ENCODE measurements at regions not wholly inside any gene's neighbourhood (a gene's known extent, or its start where the extent isn't known, plus 50 kb on each side); places are given as distances from the start of the nearest gene placed in this dataset.
"Not testable (repeated sequence)": the region's sequence is repeated elsewhere in the genome, so short reads cannot be mapped to it uniquely, and the experiment has no call there.

DNA sequence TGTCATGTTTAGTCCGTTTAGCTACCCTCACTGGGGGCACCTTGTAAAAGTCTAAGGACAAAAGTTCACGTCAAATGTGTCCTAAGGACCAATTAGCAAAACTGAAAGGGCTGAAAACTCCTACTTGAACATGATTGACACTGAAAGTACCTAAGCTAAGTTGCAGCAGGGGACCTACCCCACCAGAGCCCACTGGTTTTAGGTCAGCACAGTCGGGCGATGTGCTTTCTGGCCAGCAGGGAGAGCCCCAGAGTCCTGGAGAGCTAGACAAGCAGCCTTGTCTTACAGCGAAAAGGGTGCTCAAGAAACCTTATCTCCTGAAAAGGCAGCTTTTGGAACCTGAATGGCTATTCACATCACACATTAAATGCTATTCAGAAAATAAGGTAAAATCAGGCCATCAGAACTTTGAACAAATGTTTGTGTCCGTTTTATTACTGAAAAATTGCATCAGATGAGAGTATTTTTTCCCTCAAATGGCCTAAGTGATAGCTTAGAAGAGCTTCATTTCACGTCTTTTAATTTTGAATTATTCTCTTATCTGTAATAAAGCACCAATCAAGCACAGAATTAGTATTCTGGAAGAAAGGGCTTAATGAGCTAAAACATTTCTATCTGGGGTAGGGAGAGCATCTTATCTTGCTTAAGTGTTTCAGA lies 52.2 kb upstream of the MKI67 start:
- TF ChIP-seq POLR2A (IDR thresholded peaks at IDR 0.05; ENCODE audit: low read depth, low read length) = no peak
- FAIRE-seq = no peak

DNA sequence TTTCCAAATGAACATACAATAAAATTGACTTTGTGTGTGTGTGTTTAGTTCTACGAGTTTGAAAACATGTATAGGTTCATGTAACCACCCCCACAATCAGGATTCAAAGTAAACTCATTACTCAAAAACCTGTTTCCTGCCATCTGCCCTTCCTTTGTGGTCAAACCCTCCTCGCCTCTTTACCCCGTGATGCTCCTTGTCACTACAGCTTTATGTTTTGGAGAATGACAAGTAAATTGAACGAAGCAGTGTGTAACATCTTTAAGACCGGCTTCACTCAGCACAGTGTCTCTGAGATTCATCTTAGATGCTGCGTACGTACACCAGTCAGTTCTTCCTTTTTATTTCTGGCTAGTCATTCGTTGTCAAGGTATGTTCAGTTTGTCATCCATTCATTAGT lies 54.6 kb upstream of the MKI67 start:
- DNase-seq (ENCODE audit: insufficient read length, low spot score) (no peak), FAIRE-seq (no peak)
- TF ChIP-seq POLR2A (IDR thresholded peaks at IDR 0.05; ENCODE audit: low read depth, low read length) = no peak

More for the DNA sequence above, 52.2 kb upstream of the MKI67 start:
- no peak for DNase-seq (ENCODE audit: insufficient read length, low spot score)

DNA sequence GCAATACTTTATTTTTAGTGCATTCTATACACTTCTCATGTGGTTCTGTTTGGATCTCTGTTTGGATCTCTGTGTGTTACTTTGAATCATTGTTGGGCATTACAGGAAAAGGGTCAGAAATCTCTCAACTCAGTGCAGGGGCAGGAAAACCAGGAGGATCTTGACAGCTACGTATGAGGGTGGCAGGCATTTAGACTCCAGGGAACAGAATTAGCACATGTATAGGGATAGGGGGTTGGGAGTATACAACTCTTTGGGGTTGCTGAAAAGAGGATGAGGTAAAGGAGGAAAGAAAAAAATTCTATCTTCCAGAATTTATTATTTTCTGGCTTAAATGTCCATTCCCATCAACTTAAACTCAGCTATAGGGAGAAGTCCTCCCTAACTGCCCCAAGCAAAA lies 59.4 kb upstream of the MKI67 start:
- no peak for TF ChIP-seq POLR2A (IDR thresholded peaks at IDR 0.05; ENCODE audit: low read depth, low read length)
- DNase-seq (ENCODE audit: insufficient read length, low spot score) = no peak
- no peak for FAIRE-seq

DNA sequence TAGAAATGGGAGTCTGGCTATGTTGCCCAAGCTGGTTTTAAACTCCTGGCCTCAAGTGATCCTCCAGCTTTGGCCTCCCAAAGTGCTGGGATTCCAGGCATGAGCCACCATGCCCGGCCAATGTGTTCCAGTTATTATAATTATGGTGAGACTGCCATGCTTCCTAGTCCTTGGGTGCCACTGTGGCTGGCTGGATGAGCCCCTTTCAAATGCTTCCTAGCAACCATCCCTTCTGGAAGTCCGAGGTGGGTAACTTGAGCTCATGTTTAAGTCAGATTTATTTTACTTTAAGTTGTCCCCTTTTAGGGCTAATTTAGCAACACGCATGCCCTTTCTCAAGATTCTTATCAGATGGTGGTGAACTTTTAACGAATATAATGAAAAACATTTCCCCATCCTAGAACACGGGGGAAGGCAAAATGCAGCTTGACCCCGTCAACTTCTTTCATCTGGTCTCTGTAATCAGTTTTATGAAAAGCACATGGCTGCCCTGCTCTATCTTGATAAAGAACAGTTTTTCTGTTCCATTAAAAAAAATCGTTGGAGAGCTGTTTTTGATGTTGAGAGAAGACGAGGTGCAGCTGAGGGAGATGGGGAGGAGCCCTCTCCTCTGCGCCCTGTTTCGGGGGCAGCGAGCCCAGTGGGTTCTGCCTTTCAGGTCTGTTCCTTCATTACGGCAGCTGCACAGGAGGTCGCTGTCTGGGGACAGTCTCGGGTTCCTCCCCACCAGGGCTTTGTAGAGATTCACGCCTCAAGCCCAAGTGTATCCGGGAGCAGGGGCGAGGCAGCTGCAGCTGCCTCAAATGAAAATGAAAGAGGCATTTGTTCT lies 61.0 kb upstream of the MKI67 start:
- FAIRE-seq (no peak), DNase-seq (ENCODE audit: insufficient read length, low spot score) (no peak)
- no peak for TF ChIP-seq POLR2A (IDR thresholded peaks at IDR 0.05; ENCODE audit: low read depth, low read length)

DNA sequence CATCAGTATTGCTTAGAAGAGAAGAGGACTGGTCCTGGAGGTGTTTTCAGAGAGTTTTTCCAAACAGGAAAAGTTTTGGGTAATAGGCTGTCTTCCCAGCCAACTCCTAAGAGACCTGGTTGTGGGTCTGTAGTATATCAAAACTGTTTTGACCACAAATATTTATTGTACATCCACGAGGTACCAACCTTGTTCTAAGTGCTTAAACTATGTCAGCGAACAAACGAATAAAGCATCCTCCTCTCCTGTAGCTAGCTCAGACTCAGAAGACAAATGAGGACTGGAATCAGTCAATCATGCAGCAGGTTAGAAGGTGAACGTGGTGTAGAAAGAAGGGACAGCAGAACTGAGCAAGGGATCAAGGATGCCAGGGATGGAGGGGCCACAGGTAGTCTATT lies 61.6 kb upstream of the MKI67 start:
- no peak for FAIRE-seq
- no peak for DNase-seq (ENCODE audit: insufficient read length, low spot score)
- no peak for TF ChIP-seq POLR2A (IDR thresholded peaks at IDR 0.05; ENCODE audit: low read depth, low read length)

DNA sequence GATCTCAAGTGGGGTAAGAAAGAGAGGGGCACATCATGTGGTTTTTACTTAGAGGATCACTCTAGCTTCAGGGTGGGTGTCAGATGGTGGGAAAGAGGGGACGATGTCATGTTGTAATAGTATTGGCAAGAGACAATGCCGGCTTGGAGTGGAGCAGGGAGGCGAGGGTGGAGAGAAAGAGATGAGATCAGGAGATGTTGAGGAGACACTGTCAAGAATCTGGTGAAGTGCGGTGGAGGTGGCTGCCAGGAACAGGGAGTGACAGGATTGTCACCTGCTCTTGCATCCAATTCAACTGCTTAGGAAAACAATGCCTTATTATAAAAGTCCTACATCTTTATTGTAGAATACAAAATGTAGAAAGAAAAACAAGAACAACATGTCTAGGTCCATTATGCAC lies 63.0 kb upstream of the MKI67 start:
- no peak for TF ChIP-seq POLR2A (IDR thresholded peaks at IDR 0.05; ENCODE audit: low read depth, low read length)
- no peak for FAIRE-seq

DNA sequence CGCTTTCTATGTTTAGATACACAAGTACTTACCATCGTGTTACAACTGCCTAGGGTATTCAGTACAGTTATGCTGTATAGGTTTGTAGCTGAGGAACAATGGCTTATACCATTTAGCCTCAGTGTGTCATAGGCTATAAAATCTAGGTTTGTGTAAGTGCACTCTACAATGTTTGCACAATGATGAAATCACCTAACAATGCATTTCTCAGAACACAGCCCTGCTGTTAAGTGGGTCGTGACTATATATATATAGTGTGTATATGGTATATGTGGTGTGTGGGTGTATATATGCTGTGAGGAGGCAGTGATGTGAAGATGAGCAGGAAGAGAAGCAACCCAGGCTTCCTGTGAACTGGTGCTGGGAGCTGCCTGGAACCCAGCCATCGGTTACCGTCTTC lies 65.6 kb upstream of the MKI67 start:
- no peak for FAIRE-seq
- DNase-seq (ENCODE audit: insufficient read length, low spot score) = no peak
- TF ChIP-seq POLR2A (IDR thresholded peaks at IDR 0.05; ENCODE audit: low read depth, low read length) = no peak

More for the DNA sequence above, 63.0 kb upstream of the MKI67 start:
- no peak for DNase-seq (ENCODE audit: insufficient read length, low spot score)

DNA sequence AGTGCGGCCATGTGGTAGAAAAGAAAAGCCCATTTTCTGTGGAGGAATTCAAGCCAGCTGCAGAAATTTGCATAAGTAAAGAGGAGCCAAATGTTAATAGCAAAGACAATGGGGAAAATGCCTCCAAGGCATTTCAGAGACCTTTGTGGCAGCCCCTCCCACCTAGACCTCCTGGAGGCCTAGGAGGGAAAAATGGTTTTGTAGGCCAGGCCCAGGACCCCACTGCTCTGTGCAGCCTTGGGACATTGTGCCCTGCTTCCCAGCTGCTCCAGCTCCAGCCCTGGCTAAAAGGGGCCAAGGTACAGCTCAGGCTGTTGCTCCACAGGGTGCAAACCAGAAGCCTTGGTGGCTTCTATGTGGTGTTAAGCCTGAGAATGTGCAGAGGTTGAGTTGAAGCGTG lies 75.6 kb upstream of the MKI67 start:
- FAIRE-seq; DNase-seq (ENCODE audit: insufficient read length, low spot score): not testable (repeated sequence)

DNA sequence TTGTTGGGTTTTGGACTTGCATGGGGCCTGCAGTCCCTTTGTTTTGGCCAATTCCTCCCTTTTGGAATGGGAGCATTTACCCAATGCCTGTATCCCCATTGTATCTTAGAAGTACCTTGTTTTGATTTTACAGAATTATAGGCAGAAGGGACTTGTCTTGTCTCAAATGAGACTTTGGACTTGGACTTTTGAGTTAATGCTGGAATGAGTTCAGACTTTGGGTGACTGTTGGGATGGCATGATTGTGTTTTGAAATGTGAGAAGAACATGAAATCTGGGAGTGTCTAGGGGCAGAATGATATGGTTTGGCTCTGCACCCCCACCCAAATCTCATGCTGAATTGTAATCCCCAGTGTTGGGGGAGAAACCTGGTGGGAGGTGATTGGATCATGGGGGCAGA lies 76.8 kb upstream of the MKI67 start:
- DNase-seq (ENCODE audit: insufficient read length, low spot score) (no peak), FAIRE-seq (no peak)
- no peak for TF ChIP-seq POLR2A (IDR thresholded peaks at IDR 0.05; ENCODE audit: low read depth, low read length)

DNA sequence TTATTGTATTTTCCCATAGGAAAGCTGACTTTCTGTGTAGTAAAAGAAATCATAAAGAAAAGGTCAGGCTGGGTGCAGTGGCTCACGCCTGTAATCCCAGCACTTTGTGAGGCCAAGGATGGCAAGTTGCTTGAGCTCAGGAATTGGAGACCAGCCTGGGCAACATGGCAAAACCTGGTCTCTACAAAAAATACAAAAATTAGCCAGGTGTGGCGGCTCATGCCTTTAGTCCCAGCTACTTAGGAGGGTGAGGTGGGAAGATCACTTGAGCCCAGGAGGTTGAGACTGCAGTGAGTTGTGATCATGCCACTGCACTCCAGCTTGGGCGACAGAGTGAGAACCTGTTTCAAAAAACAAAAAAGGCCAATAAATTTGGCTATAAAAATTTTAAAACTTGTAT lies 79.4 kb upstream of the MKI67 start:
- not testable (repeated sequence) for FAIRE-seq; DNase-seq (ENCODE audit: insufficient read length, low spot score)

DNA sequence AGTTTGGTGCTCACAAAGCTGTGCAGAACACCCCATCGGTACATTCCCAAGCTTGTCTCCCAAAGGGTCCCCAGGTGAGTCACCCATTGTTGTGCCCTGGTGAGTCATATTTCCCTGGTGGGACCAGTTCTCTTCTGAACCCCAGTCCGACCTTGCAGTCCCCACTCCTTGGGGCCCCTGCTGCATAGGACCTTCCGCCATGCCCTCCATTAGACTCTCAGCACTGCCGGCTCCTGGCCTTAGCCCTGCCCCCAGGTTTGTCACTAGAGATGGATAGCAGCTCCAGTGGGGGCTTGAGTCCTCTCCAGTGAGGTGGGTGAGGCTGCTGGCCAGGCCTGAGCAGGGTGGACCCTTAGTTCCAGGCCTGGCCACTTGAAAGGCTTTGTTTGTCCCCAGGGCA lies 80.5 kb upstream of the MKI67 start:
- no peak for FAIRE-seq
- no peak for DNase-seq (ENCODE audit: insufficient read length, low spot score)
- no peak for TF ChIP-seq POLR2A (IDR thresholded peaks at IDR 0.05; ENCODE audit: low read depth, low read length)

DNA sequence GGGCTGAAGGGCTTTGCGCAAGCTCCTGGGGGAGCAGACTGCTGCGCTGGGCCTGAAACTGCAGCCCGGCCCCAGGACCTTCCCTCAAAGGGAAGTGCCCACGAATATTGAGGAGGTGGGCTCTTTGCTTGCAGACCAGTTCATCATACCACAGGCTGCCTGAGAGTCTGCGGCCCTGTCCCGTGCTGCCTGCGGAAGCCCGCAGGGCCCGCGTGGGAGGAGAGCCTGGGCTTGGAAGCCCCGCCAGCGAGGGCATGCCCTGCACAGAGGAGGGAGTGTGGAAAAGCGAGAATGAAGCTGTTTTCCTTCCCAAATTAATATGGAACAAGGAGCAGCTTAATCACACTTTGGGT lies 83.6 kb upstream of the MKI67 start:
- TF ChIP-seq POLR2A (IDR thresholded peaks at IDR 0.05; ENCODE audit: low read depth, low read length) = no peak
- DNase-seq (ENCODE audit: insufficient read length, low spot score) (no peak), FAIRE-seq (no peak)

DNA sequence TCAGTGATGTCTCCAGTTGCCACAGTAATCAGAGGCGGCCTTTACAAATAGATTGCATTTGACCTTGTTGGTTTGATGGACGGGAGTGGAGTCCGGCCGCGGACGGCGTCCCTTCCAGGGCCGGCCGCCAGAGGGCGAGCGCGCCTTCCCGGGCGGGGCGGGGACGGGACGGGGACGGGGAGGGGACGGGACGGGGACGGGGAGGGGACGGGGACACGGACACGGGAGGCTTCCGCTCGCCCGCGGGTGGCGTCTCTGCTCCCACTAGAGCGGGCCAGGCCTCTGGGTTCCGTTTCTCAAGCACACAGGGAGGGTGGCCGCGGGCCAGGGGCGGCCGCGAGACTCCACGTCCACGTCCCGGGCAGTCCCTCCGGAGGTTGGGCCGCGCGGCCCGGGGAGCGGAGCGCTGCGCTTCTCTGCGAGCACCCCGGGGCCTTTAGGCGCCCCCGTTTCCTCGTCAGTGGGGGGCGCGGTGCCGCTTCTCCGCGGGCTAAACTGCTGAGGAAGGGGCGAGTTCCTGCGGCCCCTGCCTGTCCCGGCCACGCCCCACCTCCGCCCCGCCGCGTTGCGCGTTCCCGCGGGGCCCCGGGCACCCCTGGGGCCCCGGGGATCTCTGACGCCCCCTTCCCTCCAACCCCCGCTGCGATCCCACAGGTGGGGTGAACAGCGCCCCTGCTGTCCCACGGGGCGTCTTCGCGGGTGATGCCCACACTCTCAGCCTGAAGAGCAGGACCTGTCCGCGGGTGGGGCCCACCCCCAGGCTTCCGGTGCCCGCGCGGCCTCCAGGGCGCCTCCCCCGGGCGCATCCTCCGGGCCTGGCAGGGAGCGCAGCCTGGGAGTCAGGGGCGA lies 84.2 kb upstream of the MKI67 start:
- FAIRE-seq (no peak), DNase-seq (ENCODE audit: insufficient read length, low spot score) (no peak)
- no peak for TF ChIP-seq POLR2A (IDR thresholded peaks at IDR 0.05; ENCODE audit: low read depth, low read length)

DNA sequence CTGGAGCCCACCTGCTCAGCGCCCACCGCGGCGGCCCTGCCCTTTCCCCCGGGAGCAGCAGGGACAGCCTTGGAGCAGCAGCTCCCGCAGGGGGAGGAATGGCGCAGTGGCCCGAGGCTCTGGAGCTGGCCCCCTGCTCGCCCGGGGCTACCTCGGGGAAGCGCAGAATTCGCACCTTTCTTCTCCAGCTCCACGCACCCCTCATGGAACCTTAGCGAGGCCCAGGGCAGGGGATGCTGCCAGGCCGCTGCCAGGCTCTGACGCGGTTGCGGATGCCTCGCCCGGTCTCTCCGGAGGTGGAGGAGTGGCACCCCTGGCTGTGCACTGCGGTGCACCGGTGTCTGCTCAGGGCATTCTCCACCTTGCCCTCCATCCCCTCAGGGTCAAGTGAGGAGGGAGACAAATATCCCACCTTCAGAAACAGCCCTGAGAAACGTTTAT lies 84.9 kb upstream of the MKI67 start:
- no peak for TF ChIP-seq POLR2A (IDR thresholded peaks at IDR 0.05; ENCODE audit: low read depth, low read length)
- no peak for DNase-seq (ENCODE audit: insufficient read length, low spot score)
- FAIRE-seq = no peak

All from H54 (cell line).